SK-MEL-5 (cell line): ENCODE measurements at regions not wholly inside any gene's neighbourhood (a gene's known extent, or its start where the extent isn't known, plus 50 kb on each side); places are given as distances from the start of the nearest gene placed in this dataset.
A peak's percentile ranks its signal among the peaks of the same experiment; 100 is the strongest.
"Not testable (repeated sequence)": the region's sequence is repeated elsewhere in the genome, so short reads cannot be mapped to it uniquely, and the experiment has no call there.

Experiments
- DNase-seq: peaks from one replicate; pipeline ENCODE4 v3.0.0-alpha.2; 2016; ENCODE audit warnings: low read depth, low spot score
- in situ Hi-C: cut with HindIII; loops from 2 replicates; pipeline ENCODE4 v1.10.0; 2016; ENCODE audit warnings: low sequenced_read_pairs, high pct_unique_total_duplicates, low pct_unique_long_range_greater_than_20kb

DNA sequence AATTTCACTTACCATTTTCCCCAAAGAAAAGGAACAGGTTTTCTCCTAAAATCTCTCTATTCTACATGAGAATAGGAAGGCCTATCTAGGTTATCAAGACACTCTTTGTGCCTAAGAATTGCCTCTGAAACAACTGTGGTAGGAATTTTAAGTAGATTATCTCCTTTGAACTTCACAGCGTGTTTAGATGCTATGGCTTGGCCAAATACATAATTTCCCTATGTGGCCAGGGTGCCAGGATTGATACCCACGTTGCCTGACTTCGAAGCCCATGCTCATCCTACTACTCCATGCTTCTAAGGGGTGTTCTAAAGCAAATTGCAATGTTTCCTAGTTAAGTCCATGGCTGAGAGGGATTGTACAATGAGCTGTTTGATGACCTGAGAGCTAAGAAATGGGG, 241.5 kb upstream of the FBXO33 start:
- in situ Hi-C loops, result no loop called here
- no peak for DNase-seq

DNA sequence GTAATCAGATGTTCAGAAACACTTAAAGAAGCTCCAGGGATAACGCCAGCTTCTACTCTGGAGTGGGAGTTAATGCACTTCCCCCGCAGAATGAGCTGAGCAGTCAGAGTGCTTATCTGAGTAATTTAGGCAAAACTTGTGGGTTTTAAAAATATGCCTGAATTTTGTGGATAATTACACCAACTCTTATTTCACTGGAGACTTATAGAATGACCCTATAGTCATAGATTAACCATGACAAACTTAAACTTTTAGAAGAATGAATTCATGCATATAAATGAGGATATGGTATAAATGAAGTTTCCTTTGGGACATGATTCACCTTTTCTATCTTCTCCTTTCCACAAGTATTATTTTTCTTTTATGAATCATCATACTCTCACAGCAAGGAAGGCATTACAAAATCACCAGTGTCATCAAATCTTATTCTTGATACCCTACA, 241.1 kb upstream of the FBXO33 start:
- DNase-seq, result no peak
- in situ Hi-C loops, result no loop called here

DNA sequence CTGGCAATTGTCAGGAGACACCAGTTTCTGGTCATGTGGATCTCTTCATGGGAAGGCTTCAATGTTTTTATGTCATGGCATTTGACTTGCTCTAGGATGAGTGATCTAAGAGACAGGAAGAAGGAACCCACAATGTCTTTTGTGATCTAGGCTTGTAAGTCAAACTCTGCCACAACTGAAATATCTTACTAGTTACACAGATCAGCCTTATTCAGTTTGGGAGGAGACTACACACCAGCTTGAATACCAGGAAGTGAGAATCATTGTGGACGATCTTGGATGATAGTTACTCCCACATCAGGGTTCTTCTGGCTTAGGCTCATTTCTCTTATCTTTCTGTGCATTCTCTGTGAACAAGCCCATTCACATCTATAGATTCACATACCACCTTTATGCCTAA, 236.2 kb upstream of the FBXO33 start:
- in situ Hi-C loops, result no loop called here
- peak; percentile 3 for DNase-seq

DNA sequence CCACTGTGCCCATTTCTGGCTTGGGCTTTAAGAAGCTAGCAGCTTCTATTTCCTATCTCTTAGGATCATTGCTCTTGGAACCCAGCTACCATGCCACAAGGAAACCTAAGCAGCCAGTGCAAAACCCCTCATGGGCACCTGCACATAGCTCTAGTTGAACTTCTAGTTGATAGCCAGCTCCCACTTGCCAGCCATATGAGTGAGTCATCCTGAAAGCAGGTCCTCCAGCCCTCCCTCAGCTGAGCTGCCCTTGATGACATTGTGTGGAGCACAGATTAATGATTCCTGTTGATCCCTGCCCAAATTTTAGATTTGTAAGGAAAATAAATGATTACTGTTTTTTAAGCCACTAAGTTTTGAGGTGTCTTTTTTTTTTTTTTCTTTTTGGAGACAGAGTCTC, 234.2 kb upstream of the FBXO33 start:
- in situ Hi-C loops, result no loop called here
- no peak for DNase-seq

DNA sequence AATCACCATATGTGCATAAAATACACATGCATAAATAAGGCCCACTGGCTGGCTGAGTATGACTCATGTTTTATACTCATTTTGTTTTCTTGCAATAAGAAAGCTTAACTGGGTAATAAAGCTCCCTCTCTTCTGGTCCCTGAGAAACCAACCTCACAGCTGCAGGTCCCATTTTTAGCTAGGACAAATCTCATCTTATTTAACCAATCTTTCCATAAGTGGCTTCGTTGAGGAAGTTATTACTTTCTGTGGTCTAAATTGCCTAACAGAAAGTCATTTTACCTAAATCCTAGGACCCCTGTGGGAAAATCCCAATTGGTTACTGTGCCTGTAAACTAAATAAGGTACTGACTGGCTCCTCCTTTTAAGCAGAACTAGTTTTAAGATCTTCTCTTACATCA, 232.8 kb upstream of the FBXO33 start:
- no peak for DNase-seq
- in situ Hi-C loops, result no loop called here

DNA sequence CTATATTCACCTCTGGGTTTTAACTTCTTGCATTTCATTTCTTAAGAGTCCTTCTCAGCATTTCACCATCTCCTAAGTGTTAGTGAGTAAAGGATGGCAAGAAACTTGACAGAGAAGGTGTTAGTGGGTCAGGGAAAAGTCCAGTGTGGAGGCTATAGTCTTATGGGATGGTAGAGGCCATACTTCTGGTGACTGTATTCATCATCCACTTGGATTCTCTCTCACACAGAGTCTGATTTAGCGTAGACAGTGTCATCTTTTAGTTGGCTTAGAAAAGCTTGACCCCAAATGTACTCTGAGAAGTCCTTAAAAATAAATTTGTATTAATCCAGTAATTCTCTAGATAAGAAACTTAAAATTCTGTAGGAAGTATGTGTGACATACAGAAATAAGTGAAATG, 232.4 kb upstream of the FBXO33 start:
- no peak for DNase-seq
- in situ Hi-C loops, result no loop called here

DNA sequence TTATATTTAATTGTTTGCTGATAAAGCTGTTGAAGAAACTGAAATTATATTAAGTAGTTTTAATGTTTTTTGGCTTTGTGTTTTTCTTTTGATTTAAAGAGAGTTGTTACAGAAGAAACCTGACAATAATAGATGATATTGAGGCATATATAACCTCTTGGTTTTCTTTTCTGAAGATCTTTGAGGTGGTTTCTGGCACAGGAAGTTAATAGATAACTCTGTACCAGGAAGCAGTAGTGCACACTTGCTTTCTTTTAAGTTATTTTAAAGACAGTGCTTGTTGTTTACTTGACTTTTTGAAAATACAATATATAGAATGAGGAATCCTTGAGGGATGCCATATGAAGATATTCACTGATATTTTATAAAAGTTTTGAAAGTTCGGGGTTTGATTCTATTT, 209.0 kb upstream of the FBXO33 start:
- in situ Hi-C loops, result no loop called here
- no peak for DNase-seq

DNA sequence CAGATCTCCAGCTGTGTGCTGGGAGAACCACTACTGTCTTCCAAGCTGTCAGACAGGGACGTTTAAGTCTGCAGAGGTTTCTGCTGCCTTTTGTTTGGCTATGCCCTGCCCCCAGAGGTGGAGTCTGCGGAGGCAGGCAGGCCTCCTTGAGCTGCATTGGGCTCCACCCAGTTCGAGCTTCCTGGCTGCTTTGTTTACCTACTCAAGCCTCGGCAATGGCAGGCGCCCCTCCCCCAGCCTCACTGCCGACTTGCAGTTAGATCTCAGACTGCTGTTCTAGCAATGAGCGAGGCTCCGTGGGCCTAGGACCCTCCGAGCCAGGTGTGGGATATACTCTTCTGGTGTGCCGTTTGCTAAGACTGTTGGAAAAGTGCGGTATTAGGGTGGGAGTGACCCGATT, 206.8 kb upstream of the FBXO33 start:
- DNase-seq, in situ Hi-C loops: not testable (repeated sequence)

DNA sequence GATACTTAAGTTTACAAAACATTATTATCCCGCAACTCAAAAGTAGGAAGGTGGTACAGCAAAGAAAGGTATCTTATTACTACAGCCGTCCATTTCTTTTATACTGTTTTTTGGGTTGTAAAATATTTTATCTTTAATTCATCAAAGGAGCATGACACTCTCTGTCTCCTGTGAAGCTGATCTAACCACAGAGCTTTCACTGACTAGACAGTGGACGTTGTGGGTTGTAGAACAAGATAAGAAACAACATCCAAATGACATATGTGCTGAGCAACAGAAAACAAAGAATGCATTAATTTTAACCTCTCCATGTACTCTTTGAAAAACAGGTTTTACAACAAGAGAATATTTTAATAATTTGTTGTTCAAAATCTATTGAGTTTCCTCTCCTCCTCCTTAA, 195.9 kb upstream of the FBXO33 start:
- in situ Hi-C loops, result no loop called here
- no peak for DNase-seq

DNA sequence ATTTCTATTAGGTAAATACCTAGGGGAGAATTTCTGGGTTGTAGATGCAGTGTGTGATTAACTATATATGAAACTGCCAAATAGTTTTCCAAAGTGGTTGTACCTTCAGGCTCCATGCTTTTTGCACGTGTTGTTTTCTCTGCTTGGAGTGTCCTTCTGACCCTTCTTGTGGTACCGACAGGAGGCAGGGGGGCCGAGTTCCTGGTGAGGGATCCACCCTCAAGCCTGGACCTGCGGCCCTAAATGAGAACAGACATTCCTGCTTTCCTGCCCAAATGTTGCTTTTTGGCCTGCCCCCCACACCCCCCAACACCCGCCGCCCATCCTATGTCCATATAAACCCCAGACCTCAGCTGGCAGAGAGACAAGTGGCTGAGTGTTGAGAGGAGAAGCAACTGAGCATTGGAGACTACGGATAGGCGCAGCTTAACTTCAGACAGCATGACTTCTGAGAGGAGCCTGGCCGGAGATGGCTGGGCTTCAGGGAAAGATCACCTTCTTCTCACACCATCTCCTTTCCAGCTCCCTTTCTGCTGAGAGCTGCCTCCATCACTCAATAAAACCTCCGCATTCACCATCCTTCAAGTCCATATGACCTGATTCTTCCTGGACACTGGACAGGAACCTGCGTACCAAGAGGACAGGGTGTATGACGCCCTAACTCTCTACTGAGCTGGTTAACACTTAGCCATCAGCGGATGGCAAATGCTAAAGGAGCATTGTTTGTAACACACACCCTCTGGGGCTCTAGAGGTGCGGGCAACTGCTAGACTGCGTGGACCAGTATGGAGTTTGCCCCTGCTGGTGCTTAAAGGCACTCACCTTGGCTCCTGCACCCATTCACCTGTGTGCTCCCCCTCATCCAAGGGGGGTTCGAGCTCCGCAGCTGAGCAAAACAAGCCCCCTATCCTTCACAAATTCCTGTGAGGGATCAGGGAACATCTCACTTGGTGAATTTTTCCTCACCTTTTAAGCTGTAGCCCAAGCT, 194.7 kb upstream of the FBXO33 start:
- in situ Hi-C loops, result no loop called here
- DNase-seq, result no peak

DNA sequence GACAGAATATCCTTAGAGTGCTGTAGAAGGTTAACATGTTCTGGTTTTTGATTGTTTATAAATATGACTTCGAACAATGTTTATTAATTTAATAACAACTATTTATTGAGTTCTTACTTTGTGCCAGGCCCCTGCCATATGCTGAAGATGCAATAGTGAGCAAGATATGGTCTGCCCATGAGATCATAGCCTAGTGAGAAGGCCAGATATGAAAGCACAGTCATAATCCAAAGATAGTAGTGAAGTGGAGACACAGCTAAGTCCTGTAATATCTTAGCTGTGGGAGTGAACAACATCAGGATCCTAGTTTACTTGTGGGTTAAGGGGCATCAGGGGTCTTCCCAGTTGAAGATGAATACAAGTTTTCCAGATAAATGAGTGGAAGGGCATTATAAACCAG, 189.4 kb upstream of the FBXO33 start:
- in situ Hi-C loops, result no loop called here
- DNase-seq, result no peak

DNA sequence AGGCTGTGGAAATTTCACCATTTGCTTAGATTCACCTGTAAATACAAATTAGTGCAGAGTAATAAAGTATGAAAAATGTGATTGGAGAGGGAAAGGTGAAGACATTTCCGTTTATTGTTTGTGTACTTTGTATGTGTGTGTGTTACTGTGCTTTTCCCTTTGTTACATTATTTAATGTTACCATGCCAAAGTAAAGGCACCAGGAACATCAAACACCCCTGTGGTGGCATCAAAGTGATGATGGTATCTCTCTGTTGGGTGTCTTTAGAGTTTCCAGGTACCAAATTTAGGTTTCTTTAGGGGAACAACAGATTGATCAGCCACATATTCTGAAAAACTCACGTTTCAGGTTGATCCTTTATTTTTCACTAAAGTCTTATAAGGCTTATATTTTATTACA, 189.0 kb upstream of the FBXO33 start:
- in situ Hi-C loops, result no loop called here
- no peak for DNase-seq

DNA sequence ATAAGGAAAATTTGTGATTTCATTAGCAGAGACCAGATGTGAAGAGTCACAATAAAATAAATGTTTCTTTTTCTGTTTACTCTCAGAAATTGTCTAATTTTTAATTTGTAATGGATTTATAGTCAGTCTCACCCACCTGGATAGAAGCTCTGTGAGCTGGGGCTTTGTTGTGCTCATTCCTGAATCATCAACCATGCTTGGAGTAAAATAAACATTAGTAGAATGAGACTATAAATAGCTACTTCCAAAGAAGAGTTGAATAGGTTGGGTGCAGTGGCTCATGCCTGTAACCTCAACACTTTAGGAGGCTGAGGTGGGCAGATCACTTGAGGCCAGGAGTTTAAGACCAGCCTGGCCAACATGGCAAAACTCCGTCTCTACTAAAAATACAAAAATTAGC, 185.3 kb upstream of the FBXO33 start:
- in situ Hi-C loops, result no loop called here
- DNase-seq, result no peak

DNA sequence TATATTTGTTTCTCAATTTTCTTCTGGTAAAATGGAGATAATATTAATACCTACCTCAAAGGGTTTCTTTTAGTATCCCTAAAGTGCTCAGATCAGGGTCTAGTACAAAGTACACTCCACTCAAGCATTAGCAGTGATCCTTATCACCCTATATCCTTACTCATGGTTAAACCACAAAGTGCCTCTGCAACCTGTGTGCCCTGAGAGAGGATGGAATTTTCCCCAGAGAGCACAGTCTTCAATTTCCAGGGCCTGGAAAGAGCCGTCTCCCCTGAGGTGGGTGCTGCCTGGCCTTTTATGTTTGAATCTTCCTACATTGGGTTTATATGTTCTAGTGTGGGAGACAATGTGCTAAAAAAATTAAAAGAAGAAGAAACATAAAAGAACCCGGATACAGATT, 183.1 kb upstream of the FBXO33 start:
- in situ Hi-C loops, result no loop called here
- no peak for DNase-seq

DNA sequence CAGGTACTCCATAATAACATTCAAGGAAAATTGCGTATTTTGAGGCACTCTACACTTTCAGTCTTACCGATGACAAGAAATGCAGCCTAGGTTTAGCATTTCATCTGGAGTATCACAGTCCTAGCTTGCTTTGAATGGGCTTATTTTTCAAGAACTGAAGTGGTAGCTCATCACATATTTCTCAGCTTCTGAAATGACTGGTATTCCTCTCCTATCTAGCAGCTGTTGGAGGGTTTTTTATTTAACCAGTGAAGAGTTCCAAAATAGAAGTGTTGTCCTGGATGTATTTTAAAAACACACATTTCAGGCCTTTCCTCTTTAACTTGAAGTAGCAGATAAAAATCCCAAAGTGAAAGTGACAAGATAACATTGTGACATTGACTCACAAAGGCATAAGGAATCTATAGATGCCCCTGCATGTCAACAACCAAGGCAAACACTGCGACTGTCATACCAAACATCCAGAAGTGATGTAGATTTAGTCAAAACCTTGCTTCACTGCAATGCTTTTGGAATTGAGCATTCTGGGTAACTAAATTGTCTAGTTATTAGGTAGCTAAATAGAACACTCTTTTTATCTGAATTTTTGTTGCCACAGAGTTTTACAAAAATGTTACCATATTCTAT, 182.2 kb upstream of the FBXO33 start:
- no peak for DNase-seq
- in situ Hi-C loops, result no loop called here

DNA sequence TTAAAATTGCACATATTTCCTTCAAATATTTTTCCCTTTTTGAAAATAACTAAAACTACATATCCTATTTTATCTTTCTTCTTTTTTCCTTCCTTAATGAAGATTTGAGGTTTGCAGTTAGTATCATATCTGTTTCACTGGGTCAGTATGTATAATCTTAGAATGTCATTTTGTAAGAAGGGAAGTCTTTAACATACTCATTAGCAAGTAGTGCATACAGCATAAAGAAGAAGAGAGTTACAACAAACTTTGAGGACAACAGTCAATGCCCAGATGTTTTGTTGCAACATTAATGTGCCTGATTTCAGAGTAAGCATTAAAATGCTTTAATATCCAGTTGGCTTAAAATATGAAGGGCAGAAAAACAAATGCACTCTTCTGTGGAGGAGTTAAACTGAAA, 176.9 kb upstream of the FBXO33 start:
- in situ Hi-C loops, result no loop called here
- no peak for DNase-seq

DNA sequence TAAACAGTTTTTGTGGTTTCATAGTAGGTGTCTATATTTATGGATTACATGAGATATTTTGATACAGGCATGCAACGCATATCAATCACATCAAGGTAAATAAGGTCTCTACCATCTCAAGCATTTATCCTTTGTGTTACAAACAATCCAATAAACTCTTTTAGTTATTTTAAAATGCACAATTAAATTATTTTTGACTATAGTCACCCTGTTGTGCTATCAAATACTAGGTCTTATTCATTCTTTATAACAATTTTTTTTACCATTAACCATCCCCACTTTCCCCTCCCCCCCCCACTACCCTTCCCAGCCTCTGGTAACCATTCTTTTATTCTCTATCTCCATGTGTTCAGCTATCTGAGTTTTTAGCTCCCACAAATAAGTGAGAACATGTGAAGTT, 175.7 kb upstream of the FBXO33 start:
- no peak for DNase-seq
- in situ Hi-C loops, result no loop called here

DNA sequence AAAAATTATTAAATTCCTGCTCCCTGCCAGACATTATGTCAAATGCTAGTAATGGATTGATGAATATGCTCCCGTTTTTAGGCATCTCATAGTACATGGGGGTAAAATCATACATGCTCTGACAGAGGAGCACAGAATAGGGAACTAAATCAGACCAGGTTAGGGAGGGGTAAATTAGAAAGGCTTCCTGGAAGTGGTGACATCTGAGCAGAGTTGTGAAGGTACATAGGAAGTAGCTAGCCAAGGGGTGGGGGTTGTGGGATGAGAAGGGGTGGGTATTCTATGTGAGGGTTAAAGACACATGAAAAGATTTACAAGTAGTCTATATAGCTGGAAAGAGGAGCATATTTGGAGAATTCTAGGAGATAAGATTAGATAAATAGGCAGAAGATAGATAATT, 171.7 kb upstream of the FBXO33 start:
- DNase-seq, result no peak
- in situ Hi-C loops, result no loop called here

DNA sequence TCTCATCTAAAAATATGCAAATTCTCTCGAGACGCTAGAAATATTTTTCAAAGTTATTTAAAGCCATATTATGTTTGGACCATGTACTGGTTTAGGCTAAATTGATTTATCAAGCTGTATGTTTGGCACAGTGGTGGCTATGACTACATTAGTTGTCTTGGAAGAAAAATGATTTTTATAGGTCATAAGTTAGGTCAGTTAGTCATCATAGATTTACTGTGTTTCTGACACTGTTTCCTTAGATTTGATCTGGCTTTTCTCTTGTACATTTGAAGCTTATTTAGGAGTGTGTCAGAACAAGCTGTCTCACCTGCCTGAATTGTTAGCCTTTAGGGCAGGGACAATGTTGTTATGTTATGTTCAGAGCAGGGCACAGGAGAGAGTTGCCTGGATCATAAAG, 161.1 kb upstream of the FBXO33 start:
- no peak for DNase-seq
- in situ Hi-C loops, result no loop called here
